ENCODE measurements at regions not wholly inside any gene's neighbourhood (a gene's known extent, or its start where the extent isn't known, plus 50 kb on each side); places are given as distances from the start of the nearest gene placed in this dataset.

DNA sequence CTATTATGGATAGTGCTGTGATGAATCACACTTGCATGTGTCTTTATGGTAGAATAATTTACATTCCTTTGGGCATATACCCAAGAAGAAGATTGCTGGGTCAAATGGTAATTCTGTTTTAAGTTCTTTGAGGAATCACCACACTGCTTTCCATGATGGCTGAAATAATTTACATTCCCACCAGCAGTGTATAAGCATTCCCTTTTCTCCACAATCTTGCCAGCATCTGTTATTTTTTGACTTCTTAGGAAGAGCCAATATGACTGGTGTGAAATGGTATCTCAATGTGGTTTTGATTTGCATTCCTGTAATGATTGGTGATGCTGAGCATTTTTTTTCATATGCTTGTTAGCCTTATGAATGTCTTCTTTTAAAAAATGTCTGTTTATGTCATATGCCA lies 1120.2 kb downstream of the ARAP2 start:
- Histone ChIP-seq H3K27ac (no peak overlapping the region), H3K4me2 (no peak overlapping the region), H3K4me3 (no peak overlapping the region), H3K4me1 (no peaks in the 10 kb centered on the region), H3K9me3 (no peaks in the 10 kb centered on the region)
- ChIA-PET POLR2A (no interaction called here), CTCF (no interaction called here)
- TF ChIP-seq RNF2 (IDR thresholded peaks at IDR 0.05; ENCODE audit: borderline replicate concordance, low read depth) (no peak), BHLHE40 (IDR thresholded peaks at IDR 0.05; ENCODE audit: low read depth, low read length) (no peak), BCL3 (IDR thresholded peaks at IDR 0.05) (no peak), FOSB (CRISPR knock-in tag; IDR thresholded peaks at IDR 0.05) (no peak), RAD21 (conservative IDR thresholded peaks at IDR 0.05 in 1 of 2, IDR thresholded peaks at IDR 0.05 in 1 of 2) (no peak), CEBPB (IDR thresholded peaks at IDR 0.05) (no peak), HDAC2 (IDR thresholded peaks at IDR 0.05) (no peak), HEYL (CRISPR knock-in tag; IDR thresholded peaks at IDR 0.05) (no peak), HES2 (IDR thresholded peaks at IDR 0.05) (no peak)
- TF ChIP-seq, protein P1, sequence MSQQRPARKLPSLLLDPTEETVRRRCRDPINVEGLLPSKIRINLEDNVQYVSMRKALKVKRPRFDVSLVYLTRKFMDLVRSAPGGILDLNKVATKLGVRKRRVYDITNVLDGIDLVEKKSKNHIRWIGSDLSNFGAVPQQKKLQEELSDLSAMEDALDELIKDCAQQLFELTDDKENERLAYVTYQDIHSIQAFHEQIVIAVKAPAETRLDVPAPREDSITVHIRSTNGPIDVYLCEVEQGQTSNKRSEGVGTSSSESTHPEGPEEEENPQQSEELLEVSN (IDR thresholded peaks at IDR 0.05; ENCODE audit: borderline replicate concordance, low read depth) = no peak
- TF ChIP-seq, protein P2, sequence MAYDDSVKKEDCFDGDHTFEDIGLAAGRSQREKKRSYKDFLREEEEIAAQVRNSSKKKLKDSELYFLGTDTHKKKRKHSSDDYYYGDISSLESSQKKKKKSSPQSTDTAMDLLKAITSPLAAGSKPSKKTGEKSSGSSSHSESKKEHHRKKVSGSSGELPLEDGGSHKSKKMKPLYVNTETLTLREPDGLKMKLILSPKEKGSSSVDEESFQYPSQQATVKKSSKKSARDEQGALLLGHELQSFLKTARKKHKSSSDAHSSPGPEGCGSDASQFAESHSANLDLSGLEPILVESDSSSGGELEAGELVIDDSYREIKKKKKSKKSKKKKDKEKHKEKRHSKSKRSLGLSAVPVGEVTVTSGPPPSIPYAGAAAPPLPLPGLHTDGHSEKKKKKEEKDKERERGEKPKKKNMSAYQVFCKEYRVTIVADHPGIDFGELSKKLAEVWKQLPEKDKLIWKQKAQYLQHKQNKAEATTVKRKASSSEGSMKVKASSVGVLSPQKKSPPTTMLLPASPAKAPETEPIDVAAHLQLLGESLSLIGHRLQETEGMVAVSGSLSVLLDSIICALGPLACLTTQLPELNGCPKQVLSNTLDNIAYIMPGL (CRISPR knock-in tag; IDR thresholded peaks at IDR 0.05; ENCODE audit: borderline replicate concordance) = no peak
- FAIRE-seq = no peak
- no peak for ATAC-seq
- no peak for DNase-seq (ENCODE audit: low read depth in 1 of 2, low spot score in 1 of 2)

- no peak overlapping the region for H3K27ac ChIP-seq
- no peak for ATAC-seq
- no peak overlapping the region for H3K4me2 ChIP-seq
- H3K4me1 ChIP-seq = no peaks in the 10 kb centered on the region
- no peak for FAIRE-seq
- TF ChIP-seq, protein P3, sequence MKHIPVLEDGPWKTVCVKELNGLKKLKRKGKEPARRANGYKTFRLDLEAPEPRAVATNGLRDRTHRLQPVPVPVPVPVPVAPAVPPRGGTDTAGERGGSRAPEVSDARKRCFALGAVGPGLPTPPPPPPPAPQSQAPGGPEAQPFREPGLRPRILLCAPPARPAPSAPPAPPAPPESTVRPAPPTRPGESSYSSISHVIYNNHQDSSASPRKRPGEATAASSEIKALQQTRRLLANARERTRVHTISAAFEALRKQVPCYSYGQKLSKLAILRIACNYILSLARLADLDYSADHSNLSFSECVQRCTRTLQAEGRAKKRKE (CRISPR knock-in tag; IDR thresholded peaks at IDR 0.05; ENCODE audit: low read depth) = no peak
- TF ChIP-seq CEBPB (IDR thresholded peaks at IDR 0.05) = 0 out of 4 replicates have a peak, but pooled peaks of 1 of the 2 experiments have one; percentile 4
- DNase-seq (ENCODE audit: low read depth in 1 of 2, low spot score in 1 of 2) = no peak
- POLR2A ChIA-PET = no interaction called here
- CTCF ChIA-PET = interaction anchor here (0.7 kb wide), 1 partner anchor 12 kb away, joined by 3 read pairs; no protein-coding TSS in a partner anchor
- H3K9me3 ChIP-seq = no peaks in the 10 kb centered on the region
- no peak overlapping the region for H3K4me3 ChIP-seq
- 53% methylated on average over 4 of the region's 4 CpGs for WGBS (ENCODE audit: missing lambda C conversion rate)
These were observed 1118.2 kb downstream of the ARAP2 start for GRCh38 chr4:35125995-35126712.

- Histone ChIP-seq H3K9me3 (no peaks in the 10 kb centered on the region), H3K4me2 (no peak overlapping the region), H3K27ac (no peak overlapping the region), H3K4me1 (no peaks in the 10 kb centered on the region), H3K4me3 (no peak overlapping the region)
- no peak for ATAC-seq
- TF ChIP-seq HDAC2 (IDR thresholded peaks at IDR 0.05) (no peak), ESRRA (IDR thresholded peaks at IDR 0.05; ENCODE audit: borderline replicate concordance, low read length) (no peak)
- CTCF ChIA-PET = no interaction called here
- FAIRE-seq = no peak
- DNase-seq (ENCODE audit: low read depth in 1 of 2, low spot score in 1 of 2) = no peak
- 6% methylated on average over 2 of the region's 2 CpGs for WGBS (ENCODE audit: missing lambda C conversion rate)
- POLR2A ChIA-PET = no interaction called here
These were observed 1105.9 kb downstream of the ARAP2 start for GRCh38 chr4:35138449-35138848.

DNA sequence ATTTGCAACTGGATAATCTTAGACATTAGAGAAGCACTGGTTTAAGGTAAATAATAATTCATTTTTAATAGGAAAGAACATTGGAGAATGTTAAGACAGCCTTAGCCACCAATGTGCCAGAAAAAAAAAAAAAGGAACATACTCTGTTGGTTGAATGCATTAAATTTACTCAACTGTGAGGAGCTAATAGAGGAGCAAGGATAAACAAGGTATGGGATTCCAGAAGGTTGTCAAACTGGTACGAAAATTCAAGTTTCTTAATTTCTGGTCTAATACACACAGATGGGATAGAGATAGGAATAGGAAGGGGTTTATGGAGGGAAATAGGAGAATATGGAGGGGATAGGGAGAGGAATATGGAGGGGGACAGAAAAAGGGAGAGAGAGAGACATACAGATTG lies 1096.6 kb downstream of the ARAP2 start:
- Histone ChIP-seq H3K4me1 (no peaks in the 10 kb centered on the region), H3K4me2 (no peak overlapping the region), H3K4me3 (no peak overlapping the region), H3K9me3 (no peaks in the 10 kb centered on the region), H3K27ac (no peak overlapping the region)
- POLR2A ChIA-PET = no interaction called here
- no peak for DNase-seq (ENCODE audit: low read depth in 1 of 2, low spot score in 1 of 2)
- ATAC-seq = no peak
- no peak for FAIRE-seq
- WGBS (ENCODE audit: missing lambda C conversion rate) = 47% methylated on average over 1 of the region's 1 CpG
- CTCF ChIA-PET = no interaction called here
- TF ChIP-seq KDM5A (IDR thresholded peaks at IDR 0.05) (no peak), HOXA7 (CRISPR knock-in tag; IDR thresholded peaks at IDR 0.05) (no peak), GATA3 (IDR thresholded peaks at IDR 0.05; ENCODE audit: borderline replicate concordance) (no peak), CHD4 (IDR thresholded peaks at IDR 0.05; ENCODE audit: borderline replicate concordance) (no peak), EP300 (IDR thresholded peaks at IDR 0.05) (no peak), RCOR1 (IDR thresholded peaks at IDR 0.05; ENCODE audit: low read depth, low read length) (no peak)
